Esophagus muscularis mucosa (tissue), 4 donors: ENCODE measurements at regions not wholly inside any gene's neighbourhood (a gene's known extent, or its start where the extent isn't known, plus 50 kb on each side); places are given as distances from the start of the nearest gene placed in this dataset.

Source experiments
- DNase-seq: peaks from one replicate; pipeline ENCODE4 v3.0.0-alpha.2; 2017; ENCODE audit errors: extremely low spot score
- H3K27ac ChIP-seq, 4 donors: fragments of 200-600 bp; sonication (generic); replicated peaks in 1 of 4; 1 replicate in 3 of 4; 2 replicates in 1 of 4; pipeline ENCODE4 v1.5.1; 2016 to 2019; ENCODE audit warnings: mild to moderate bottlenecking in 1 of 4
- H3K27me3 ChIP-seq, 4 donors: fragments of 200-600 bp; sonication (generic); one replicate each; pipeline versions ENCODE4 v1.5.1 to v1.6.0; 2016 to 2019
- H3K36me3 ChIP-seq, 4 donors: fragments of 200-600 bp; sonication (generic); one replicate each; pipeline ENCODE4 v1.5.1; 2016 to 2019
- H3K4me1 ChIP-seq, 4 donors: fragments of 200-600 bp; sonication (generic); one replicate each; pipeline ENCODE4 v1.5.1; 2016 to 2019
- H3K4me3 ChIP-seq, 4 donors: fragments of 200-600 bp; sonication (generic); 1 replicate in 2 of 4; 2 replicates in 2 of 4; pipeline ENCODE4 v1.5.1; 2016 to 2019; ENCODE audit warnings: mild to moderate bottlenecking in 4 of 4, moderate library complexity in 1 of 4
- H3K9me3 ChIP-seq, 4 donors: fragments of 200-600 bp; sonication (generic); 1 replicate in 3 of 4; 2 replicates in 1 of 4; pipeline ENCODE4 v1.5.1; 2016 to 2019
- CTCF ChIP-seq, 3 experiments: fragments of 200-600 bp in 2 of 3; fragments of 450-650 bp in 1 of 3; sonication (generic) in 2 of 3; IDR thresholded peaks; one replicate each; pipeline ENCODE4 v1.5.1; 2017 to 2019; ENCODE audit warnings: antibody characterized with exemption in 3 of 3, mild to moderate bottlenecking in 2 of 3, moderate library complexity in 1 of 3
- EP300 ChIP-seq: sonication (generic); formaldehyde crosslinking; IDR thresholded peaks from one replicate; pipeline ENCODE4 v1.6.1; 2017; ENCODE audit warnings: antibody characterized with exemption
- POLR2A ChIP-seq: fragments of 450-650 bp; IDR thresholded peaks from one replicate; pipeline ENCODE4 v1.6.1; 2017; ENCODE audit warnings: antibody characterized with exemption, moderate library complexity, mild to moderate bottlenecking, low read depth
- POLR2AphosphoS5 ChIP-seq, 2 donors: sonication (generic); formaldehyde crosslinking; IDR thresholded peaks; one replicate each; pipeline ENCODE4 v1.6.1; 2017; ENCODE audit warnings: antibody characterized with exemption in 2 of 2
- WGBS: methylation state at CpG from one replicate; pipeline ENCODE4 v1.1.5; 2018; 5-methylcytosine and 5-hydroxymethylcytosine counted together
- intact Hi-C: fragments of 100-400 bp; cut with DNase I; formaldehyde crosslinking; loops from one replicate; pipeline ENCODE4 v1.15.1; 2023

DNA sequence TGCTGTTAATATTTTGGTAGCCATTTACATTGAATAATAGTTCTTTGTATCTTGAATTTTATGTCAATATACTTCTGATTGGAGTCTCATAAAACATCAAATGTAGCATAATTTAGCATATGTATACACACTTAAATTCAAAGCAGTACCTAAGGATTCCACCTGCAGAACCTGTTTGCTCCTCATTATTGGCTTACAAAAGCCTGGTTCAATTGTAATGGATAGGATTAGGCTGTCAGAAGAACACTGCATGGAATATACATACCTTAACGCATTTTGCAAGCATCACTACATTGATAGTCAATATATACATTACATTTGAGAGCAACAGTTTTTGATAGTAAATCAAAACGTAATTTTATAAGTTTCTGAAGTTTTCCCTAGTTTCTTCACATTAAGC is 711.3 kb upstream of the COX7C start:
- intact Hi-C loops: no loop called here
- no peaks in the 10 kb centered on the region for H3K4me1 ChIP-seq
- no peak overlapping the region for H3K27ac ChIP-seq
- no peaks in the 10 kb centered on the region for H3K36me3 ChIP-seq
- no peaks in the 10 kb centered on the region for H3K9me3 ChIP-seq
- whole genome bisulfite sequencing: 48% methylated on average over 2 of the region's 2 CpGs
- no peak overlapping the region for H3K4me3 ChIP-seq
- no peak for DNase-seq
- no peak for TF ChIP-seq POLR2A
- H3K27me3 ChIP-seq: no peaks in the 10 kb centered on the region

DNA sequence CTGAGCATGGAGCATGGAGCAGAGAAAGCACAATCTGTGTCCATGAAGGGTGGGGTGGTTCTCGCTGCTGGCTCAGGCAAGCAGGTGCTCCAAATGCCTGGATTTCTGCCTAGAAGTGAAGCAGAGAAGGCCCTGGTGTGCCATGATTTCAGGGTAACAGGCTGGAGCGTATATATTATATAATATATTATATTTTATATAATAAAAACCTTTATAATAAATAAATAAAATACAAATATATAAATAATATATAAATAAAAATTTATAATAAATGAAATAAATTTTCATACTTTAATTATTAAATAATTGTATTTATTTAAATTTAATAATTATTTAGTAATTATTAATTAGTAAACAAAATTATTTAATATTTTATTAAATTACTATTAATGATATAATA is 707.4 kb upstream of the COX7C start:
- no peak for TF ChIP-seq CTCF (IDR thresholded peaks at IDR 0.05)
- no peak for TF ChIP-seq POLR2A
- TF ChIP-seq POLR2AphosphoS5 (IDR thresholded peaks at IDR 0.05): no peak
- no peak for TF ChIP-seq EP300
- Histone ChIP-seq H3K9me3 (no peaks in the 10 kb centered on the region), H3K36me3 (no peaks in the 10 kb centered on the region), H3K27ac (no peak overlapping the region), H3K4me1 (no peaks in the 10 kb centered on the region), H3K27me3 (no peaks in the 10 kb centered on the region), H3K4me3 (no peak overlapping the region)
- DNase-seq: no peak
- intact Hi-C loops: no loop called here
- WGBS: 96% methylated on average over 2 of the region's 2 CpGs

- Histone ChIP-seq H3K4me1 (no peaks in the 10 kb centered on the region), H3K9me3 (peaks cover 0 to 8% (median 2%) of the 10 kb centered on the region in 4 donors), H3K27me3 (no peaks in the 10 kb centered on the region), H3K4me3 (no peak overlapping the region), H3K36me3 (no peaks in the 10 kb centered on the region), H3K27ac (no peak overlapping the region)
- no peak for DNase-seq
- intact Hi-C loops: no loop called here
- TF ChIP-seq POLR2AphosphoS5 (IDR thresholded peaks at IDR 0.05) (no peak), CTCF (IDR thresholded peaks at IDR 0.05) (no peak), POLR2A (no peak), EP300 (no peak)
- WGBS: 89% methylated on average over 4 of the region's 4 CpGs
Observed at GRCh38 chr5:85920984-85921383, 696.8 kb upstream of the COX7C start.

DNA sequence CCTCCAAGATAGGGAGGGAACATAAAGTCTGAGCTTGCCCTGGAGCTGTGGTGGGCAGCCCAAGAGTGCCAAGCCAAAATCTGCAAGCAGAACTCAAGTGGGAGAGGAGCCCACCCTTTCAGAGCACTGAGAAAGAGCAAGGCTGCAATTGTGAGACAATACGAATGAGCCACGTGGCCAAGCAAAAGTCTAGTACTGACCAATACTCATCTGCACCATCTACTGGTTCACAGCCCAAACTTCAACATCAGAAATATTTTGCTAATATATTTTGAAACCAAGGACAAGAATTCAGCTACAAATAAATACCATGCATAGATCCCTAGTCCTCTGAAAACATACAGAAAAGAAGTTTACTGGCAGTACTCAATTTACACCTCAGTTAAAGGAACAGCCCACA is 696.2 kb upstream of the COX7C start:
- H3K36me3 ChIP-seq: no peaks in the 10 kb centered on the region
- peaks cover 0 to 8% (median 3%) of the 10 kb centered on the region in 4 donors for H3K9me3 ChIP-seq
- DNase-seq: no peak
- no peak overlapping the region for H3K4me3 ChIP-seq
- no peak overlapping the region for H3K27ac ChIP-seq
- no peaks in the 10 kb centered on the region for H3K27me3 ChIP-seq
- WGBS: 61% methylated on average over 2 of the region's 2 CpGs
- no peaks in the 10 kb centered on the region for H3K4me1 ChIP-seq
- TF ChIP-seq EP300 (no peak), POLR2A (no peak), CTCF (IDR thresholded peaks at IDR 0.05) (no peak)
- intact Hi-C loops: no loop called here

- DNase-seq: no peak
- intact Hi-C loops: no loop called here
- no peak overlapping the region for H3K27ac ChIP-seq
- H3K4me3 ChIP-seq: no peak overlapping the region
- peaks cover 0 to 8% (median 3%) of the 10 kb centered on the region in 4 donors for H3K9me3 ChIP-seq
- H3K27me3 ChIP-seq: no peaks in the 10 kb centered on the region
- TF ChIP-seq CTCF (IDR thresholded peaks at IDR 0.05) (no peak), EP300 (no peak), POLR2A (no peak), POLR2AphosphoS5 (IDR thresholded peaks at IDR 0.05) (no peak)
- no peaks in the 10 kb centered on the region for H3K4me1 ChIP-seq
- 91% methylated on average over 4 of the region's 4 CpGs for WGBS
- H3K36me3 ChIP-seq: no peaks in the 10 kb centered on the region
Observed at GRCh38 chr5:85927632-85928031, 690.1 kb upstream of the COX7C start.
